ENCODE measurements at regions not wholly inside any gene's neighbourhood (a gene's known extent, or its start where the extent isn't known, plus 50 kb on each side); places are given as distances from the start of the nearest gene placed in this dataset.
"Not testable (repeated sequence)": the region's sequence is repeated elsewhere in the genome, so short reads cannot be mapped to it uniquely, and the experiment has no call there.

DNA sequence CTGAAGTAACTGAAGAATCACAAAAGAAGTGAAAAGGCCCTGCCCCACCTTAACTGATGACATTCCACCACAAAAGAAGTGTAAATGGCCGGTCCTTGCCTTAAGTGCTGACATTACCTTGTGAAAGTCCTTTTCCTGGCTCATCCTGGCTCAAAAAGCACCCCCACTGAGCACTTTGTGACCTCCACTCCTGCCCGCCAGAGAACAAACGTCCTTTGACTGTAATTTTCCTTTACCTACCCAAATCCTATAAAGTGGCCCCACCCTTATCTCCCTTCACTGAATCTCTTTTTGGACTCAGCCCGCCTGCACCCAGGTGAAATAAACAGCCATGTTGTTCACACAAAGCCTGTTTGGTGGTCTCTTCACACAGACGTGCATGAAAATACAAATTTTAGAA is 549.9 kb upstream of the ADGRL2 start:
- TF ChIP-seq, protein P1, sequence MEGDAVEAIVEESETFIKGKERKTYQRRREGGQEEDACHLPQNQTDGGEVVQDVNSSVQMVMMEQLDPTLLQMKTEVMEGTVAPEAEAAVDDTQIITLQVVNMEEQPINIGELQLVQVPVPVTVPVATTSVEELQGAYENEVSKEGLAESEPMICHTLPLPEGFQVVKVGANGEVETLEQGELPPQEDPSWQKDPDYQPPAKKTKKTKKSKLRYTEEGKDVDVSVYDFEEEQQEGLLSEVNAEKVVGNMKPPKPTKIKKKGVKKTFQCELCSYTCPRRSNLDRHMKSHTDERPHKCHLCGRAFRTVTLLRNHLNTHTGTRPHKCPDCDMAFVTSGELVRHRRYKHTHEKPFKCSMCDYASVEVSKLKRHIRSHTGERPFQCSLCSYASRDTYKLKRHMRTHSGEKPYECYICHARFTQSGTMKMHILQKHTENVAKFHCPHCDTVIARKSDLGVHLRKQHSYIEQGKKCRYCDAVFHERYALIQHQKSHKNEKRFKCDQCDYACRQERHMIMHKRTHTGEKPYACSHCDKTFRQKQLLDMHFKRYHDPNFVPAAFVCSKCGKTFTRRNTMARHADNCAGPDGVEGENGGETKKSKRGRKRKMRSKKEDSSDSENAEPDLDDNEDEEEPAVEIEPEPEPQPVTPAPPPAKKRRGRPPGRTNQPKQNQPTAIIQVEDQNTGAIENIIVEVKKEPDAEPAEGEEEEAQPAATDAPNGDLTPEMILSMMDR (IDR thresholded peaks at IDR 0.05) = not testable (repeated sequence)
- TF ChIP-seq POLR2A (IDR thresholded peaks at IDR 0.05) = not testable (repeated sequence)
